ENCODE measurements at regions not wholly inside any gene's neighbourhood (a gene's known extent, or its start where the extent isn't known, plus 50 kb on each side); places are given as distances from the start of the nearest gene placed in this dataset.

DNA sequence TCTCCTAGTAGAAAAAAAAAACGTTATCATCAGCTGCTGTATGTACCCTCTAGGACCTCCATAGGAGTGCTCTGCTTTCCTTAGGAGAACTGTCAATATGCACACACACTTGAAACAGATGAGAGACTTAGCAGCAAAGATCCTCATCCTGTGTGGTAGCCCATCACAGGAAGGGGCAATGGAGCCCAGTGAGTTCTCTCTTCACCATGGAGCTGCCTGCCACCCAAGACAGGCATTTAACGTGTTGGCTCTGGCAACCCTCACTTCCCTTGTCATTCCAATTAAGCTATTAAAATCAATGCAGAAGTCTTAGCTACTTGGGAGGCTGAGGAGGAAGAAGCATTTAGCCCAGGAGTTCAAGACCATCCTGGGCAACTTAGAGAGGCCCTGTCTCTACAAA is 64.8 kb upstream of the PLEKHA5 start:
- DNase-seq, result no peak

DNA sequence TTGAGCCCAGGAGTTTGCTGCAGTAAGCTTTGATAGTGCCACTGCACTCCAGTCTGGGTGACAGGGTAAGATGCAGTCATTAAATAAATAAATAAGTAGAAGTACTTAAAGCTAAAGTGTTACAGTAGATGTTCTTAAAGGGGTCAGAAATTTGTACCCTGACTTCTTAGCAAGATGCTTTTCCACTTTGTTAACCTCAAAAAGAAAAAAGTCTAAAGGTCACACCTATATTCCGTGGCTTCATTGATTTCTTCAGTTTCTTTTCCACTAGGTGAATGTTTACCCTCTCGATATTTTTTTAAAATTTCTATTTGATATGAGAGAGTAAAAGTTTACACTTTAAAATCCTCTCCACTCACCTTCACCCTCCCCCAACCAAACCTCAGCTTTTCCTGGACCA is 64.3 kb upstream of the PLEKHA5 start:
- no peak for DNase-seq

DNA sequence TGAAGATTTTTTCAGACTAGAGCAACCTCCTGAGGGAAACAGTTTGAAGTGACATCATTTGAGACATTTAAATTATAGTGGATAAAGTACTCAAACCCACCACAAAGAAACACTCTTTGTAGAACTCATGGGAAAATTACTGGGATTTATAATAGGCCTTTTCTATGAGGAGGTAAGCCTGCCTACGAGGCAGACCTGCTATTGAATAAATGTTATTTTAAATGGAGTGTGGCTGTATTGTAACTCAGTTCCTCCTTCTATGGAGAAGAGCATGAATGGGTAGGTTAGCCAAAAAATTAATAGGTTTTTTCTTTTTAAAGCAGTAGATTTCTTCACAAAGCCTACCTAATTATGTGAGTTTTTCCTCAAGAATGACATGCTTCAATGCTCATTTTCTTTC is 63.7 kb upstream of the PLEKHA5 start:
- no peak for DNase-seq

- DNase-seq, result no peak
Measured at GRCh38 chr12:19066475-19067001, 63.0 kb upstream of the PLEKHA5 start.

GRCh38 chr12:19068137-19068536 is 61.4 kb upstream of the PLEKHA5 start:
- no peak for DNase-seq

DNA sequence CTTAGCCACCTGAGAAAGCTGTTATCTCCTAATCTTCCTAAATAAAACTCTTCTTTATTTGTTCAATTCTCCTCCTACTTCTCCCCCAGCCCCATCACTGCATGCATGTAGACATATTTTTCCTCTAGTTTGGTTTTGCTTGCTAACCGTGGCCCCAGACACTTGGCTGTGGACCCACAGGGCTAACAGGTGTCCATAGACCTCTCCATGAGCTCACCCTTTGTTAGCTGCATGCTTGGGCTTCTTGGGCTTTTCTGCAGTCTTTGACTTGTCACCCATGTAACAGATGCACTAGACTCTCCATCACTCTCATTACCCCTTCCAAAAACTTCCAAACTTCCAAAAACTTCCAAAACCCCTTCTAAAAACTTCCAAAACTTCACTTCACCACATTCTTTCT is 59.2 kb upstream of the PLEKHA5 start:
- no peak for DNase-seq

- DNase-seq, result no peak
Measured at GRCh38 chr12:19074700-19075099, 54.8 kb upstream of the PLEKHA5 start.

- DNase-seq, result no peak
Measured at GRCh38 chr12:19075711-19076340, 53.7 kb upstream of the PLEKHA5 start.

Data from GDM1 (cell line).